Right lobe of liver (tissue), 6 donors: ENCODE measurements at regions not wholly inside any gene's neighbourhood (a gene's known extent, or its start where the extent isn't known, plus 50 kb on each side); places are given as distances from the start of the nearest gene placed in this dataset.
A peak's percentile ranks its signal among the peaks of the same experiment; 100 is the strongest.

Source experiments
- ATAC-seq, 4 donors: fragments of 200-7000 bp; cut with Tn5 transposase; one replicate each; pipeline ENCODE4 v1.9.1; 2020; ENCODE audit warnings: mild to moderate bottlenecking in 4 of 4, moderate library complexity in 4 of 4
- DNase-seq, 3 donors: peaks; one replicate each; pipeline ENCODE4 v3.0.0-alpha.2; 2020
- H3K27ac ChIP-seq, 3 donors: fragments of 200-600 bp; one replicate each; pipeline ENCODE4 v1.8.0; 2022
- H3K27me3 ChIP-seq, 2 donors: fragments of 200-600 bp; one replicate each; pipeline ENCODE4 v1.8.0; 2022
- H3K36me3 ChIP-seq, 4 donors: fragments of 200-600 bp; sonication (generic) in 1 of 4; one replicate each; pipeline versions ENCODE4 v1.5.1 to v1.8.0; 2017 to 2022; ENCODE audit warnings: control low read depth in 1 of 4
- H3K4me1 ChIP-seq, 4 donors: fragments of 200-600 bp; sonication (generic) in 1 of 4; one replicate each; pipeline versions ENCODE4 v1.5.1 to v1.8.0; 2017 to 2022; ENCODE audit warnings: control low read depth in 1 of 4
- H3K4me3 ChIP-seq, 3 donors: fragments of 200-600 bp; one replicate each; pipeline ENCODE4 v1.8.0; 2022
- H3K9me3 ChIP-seq, 4 donors: fragments of 200-600 bp; sonication (generic) in 1 of 4; one replicate each; pipeline versions ENCODE4 v1.5.1 to v1.8.0; 2017 to 2022; ENCODE audit warnings: control low read depth in 1 of 4
- POLR2A ChIP-seq: fragments of 450-650 bp; IDR thresholded peaks from one replicate; pipeline ENCODE4 v1.6.1; 2017; ENCODE audit warnings: antibody characterized with exemption, mild to moderate bottlenecking
- WGBS: methylation state at CpG from one replicate; pipeline ENCODE4 v1.1.6; 2018; ENCODE audit warnings: low coverage, low lambda C conversion rate; ENCODE audit not compliant: insufficient coverage; ENCODE audit errors: missing lambda C conversion rate; 5-methylcytosine and 5-hydroxymethylcytosine counted together
- intact Hi-C, 2 donors: fragments of 100-400 bp; cut with DNase I; formaldehyde crosslinking; loops; one replicate each; pipeline versions ENCODE4 v1.11.2 to v1.14.1; 2022
- TF ChIP-seq, protein P1 (sequence below), 4 donors: fragments of 200-600 bp in 3 of 4; fragments of 450-650 bp in 1 of 4; IDR thresholded peaks; one replicate each; pipeline versions ENCODE4 v1.5.1 to v1.8.0; 2016 to 2022; ENCODE audit warnings: antibody characterized with exemption in 4 of 4, mild to moderate bottlenecking in 2 of 4
- donor health status: DM: no; HTN: yes; CAD: no.
- donor health status: DM: no; HTN: no; CAD: no.
- donor health status: DM: no; HTN: no; CAD: no.
- donor health status: DM: no; HTN: yes; CAD: no.
- donor health status: DM: no; HTN: yes; CAD: no.

- no peak for ATAC-seq
- Histone ChIP-seq H3K27ac (no peak overlapping the region), H3K27me3 (no peaks in the 10 kb centered on the region), H3K9me3 (no peaks in the 10 kb centered on the region), H3K4me1 (peaks cover 0 to 4% (median 0%) of the 10 kb centered on the region in 4 donors), H3K4me3 (no peak overlapping the region), H3K36me3 (no peaks in the 10 kb centered on the region)
- intact Hi-C loops = no loop called here
- DNase-seq = no peak
- 78% methylated on average over 4 of the region's 5 CpGs for WGBS
- TF ChIP-seq, protein P1, sequence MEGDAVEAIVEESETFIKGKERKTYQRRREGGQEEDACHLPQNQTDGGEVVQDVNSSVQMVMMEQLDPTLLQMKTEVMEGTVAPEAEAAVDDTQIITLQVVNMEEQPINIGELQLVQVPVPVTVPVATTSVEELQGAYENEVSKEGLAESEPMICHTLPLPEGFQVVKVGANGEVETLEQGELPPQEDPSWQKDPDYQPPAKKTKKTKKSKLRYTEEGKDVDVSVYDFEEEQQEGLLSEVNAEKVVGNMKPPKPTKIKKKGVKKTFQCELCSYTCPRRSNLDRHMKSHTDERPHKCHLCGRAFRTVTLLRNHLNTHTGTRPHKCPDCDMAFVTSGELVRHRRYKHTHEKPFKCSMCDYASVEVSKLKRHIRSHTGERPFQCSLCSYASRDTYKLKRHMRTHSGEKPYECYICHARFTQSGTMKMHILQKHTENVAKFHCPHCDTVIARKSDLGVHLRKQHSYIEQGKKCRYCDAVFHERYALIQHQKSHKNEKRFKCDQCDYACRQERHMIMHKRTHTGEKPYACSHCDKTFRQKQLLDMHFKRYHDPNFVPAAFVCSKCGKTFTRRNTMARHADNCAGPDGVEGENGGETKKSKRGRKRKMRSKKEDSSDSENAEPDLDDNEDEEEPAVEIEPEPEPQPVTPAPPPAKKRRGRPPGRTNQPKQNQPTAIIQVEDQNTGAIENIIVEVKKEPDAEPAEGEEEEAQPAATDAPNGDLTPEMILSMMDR (IDR thresholded peaks at IDR 0.05) = no peak
- no peak for TF ChIP-seq POLR2A
Observed at GRCh38 chr2:30034052-30034775, 112.6 kb upstream of the YPEL5 start.

- no peak for ATAC-seq
- intact Hi-C loops = no loop called here
- Histone ChIP-seq H3K27me3 (no peaks in the 10 kb centered on the region), H3K9me3 (no peaks in the 10 kb centered on the region), H3K4me1 (peaks cover 0 to 4% (median 0%) of the 10 kb centered on the region in 4 donors), H3K27ac (no peak overlapping the region), H3K4me3 (no peak overlapping the region), H3K36me3 (no peaks in the 10 kb centered on the region)
- 88% methylated on average over 2 of the region's 2 CpGs for WGBS
- DNase-seq = no peak
- TF ChIP-seq, protein P1 (IDR thresholded peaks at IDR 0.05) = no peak
- no peak for TF ChIP-seq POLR2A
Observed at GRCh38 chr2:30037016-30037415, 109.8 kb upstream of the YPEL5 start.

- Histone ChIP-seq H3K4me1 (peaks cover 0 to 4% (median 0%) of the 10 kb centered on the region in 4 donors), H3K36me3 (no peaks in the 10 kb centered on the region), H3K9me3 (no peaks in the 10 kb centered on the region), H3K27me3 (no peaks in the 10 kb centered on the region), H3K27ac (no peak overlapping the region), H3K4me3 (no peak overlapping the region)
- TF ChIP-seq, protein P1 (IDR thresholded peaks at IDR 0.05) = no peak
- TF ChIP-seq POLR2A = no peak
- DNase-seq = no peak
- ATAC-seq = peak in 1 of 4 donors; percentile 25
- intact Hi-C loops = no loop called here
- 73% methylated on average over 3 of the region's 3 CpGs for WGBS
Observed at GRCh38 chr2:30038419-30038818, 108.4 kb upstream of the YPEL5 start.

GRCh38 chr2:30039101-30039500 is 107.7 kb upstream of the YPEL5 start:
- no peak for DNase-seq
- Histone ChIP-seq H3K27me3 (no peaks in the 10 kb centered on the region), H3K4me1 (peaks cover 0 to 4% (median 0%) of the 10 kb centered on the region in 4 donors), H3K27ac (no peak overlapping the region), H3K36me3 (no peaks in the 10 kb centered on the region), H3K9me3 (no peaks in the 10 kb centered on the region), H3K4me3 (no peak overlapping the region)
- TF ChIP-seq, protein P1 (IDR thresholded peaks at IDR 0.05) = no peak
- no peak for TF ChIP-seq POLR2A
- peak; percentile 64 to 87 (median 80) for ATAC-seq
- WGBS = 56% methylated on average over 1 of the region's 1 CpG
- intact Hi-C loops = no loop called here
